Psoas muscle (tissue), 7 donors: ENCODE measurements at regions not wholly inside any gene's neighbourhood (a gene's known extent, or its start where the extent isn't known, plus 50 kb on each side); places are given as distances from the start of the nearest gene placed in this dataset.

Experiments used
- ATAC-seq, 4 donors: fragments of 200-7000 bp; cut with Tn5 transposase; one replicate each; pipeline ENCODE4 v1.9.1; 2020; ENCODE audit warnings: moderate library complexity in 3 of 4, mild to moderate bottlenecking in 2 of 4
- DNase-seq, 2 donors: peaks; one replicate each; pipeline ENCODE4 v3.0.0-alpha.2; 2020
- H3K27ac ChIP-seq: fragments of 200-600 bp; one replicate; pipeline ENCODE4 v1.8.0; 2022
- H3K27me3 ChIP-seq, 3 donors: fragments of 200-600 bp in 1 of 3; one replicate each; pipeline versions ENCODE4 v1.6.1 to v1.8.0; 2013 to 2022; ENCODE audit warnings: low read length in 2 of 3, mild to moderate bottlenecking in 2 of 3, moderate library complexity in 1 of 3; ENCODE audit not compliant: insufficient read depth in 3 of 3
- H3K36me3 ChIP-seq, 2 donors: fragments of 200-600 bp in 1 of 2; one replicate each; pipeline versions ENCODE4 v1.6.1 to v1.8.0; 2013 to 2022; ENCODE audit warnings: low read depth in 1 of 2, mild to moderate bottlenecking in 1 of 2, moderate library complexity in 1 of 2; ENCODE audit not compliant: insufficient read depth in 1 of 2
- H3K4me1 ChIP-seq: fragments of 200-600 bp; one replicate; pipeline ENCODE4 v1.8.0; 2022
- H3K4me3 ChIP-seq: fragments of 200-600 bp; one replicate; pipeline ENCODE4 v1.8.0; 2022; ENCODE audit warnings: mild to moderate bottlenecking
- H3K9me3 ChIP-seq: fragments of 200-600 bp; one replicate; pipeline ENCODE4 v1.8.0; 2022
- CTCF ChIP-seq: fragments of 200-600 bp; IDR thresholded peaks from one replicate; pipeline ENCODE4 v1.8.0; 2022; ENCODE audit warnings: antibody characterized with exemption
- WGBS, 3 donors: extraction: QIAGEN DNeasy Blood & Tissue Kit; methylation state at CpG; one replicate each; pipeline versions ENCODE4 v1.1.6 to v1.1.7; 2013; 5-methylcytosine and 5-hydroxymethylcytosine counted together
- intact Hi-C, 2 donors: fragments of 100-400 bp; cut with DNase I; formaldehyde crosslinking; loops; one replicate each; pipeline versions ENCODE4 v1.11.0 to v1.14.2; 2022
- donor health status: healthy with polysubstance abuse.
- donor health status: DM: no; HTN: no; CAD: no; lungs with moderate emphysema.
- donor health status: Bipolar disorder and iron deficiency.
- donor health status: healthy.
- donor health status: DM: yes; HTN: yes; CAD: no.
- donor health status: DM: no; HTN: no; CAD: no.
- donor health status: DM: yes; HTN: yes; CAD: no.

GRCh38 chr1:4482526-4482925 lies 171.9 kb upstream of the AJAP1 start:
- Histone ChIP-seq H3K4me3 (no peak overlapping the region), H3K27me3 (peaks cover 0 to 2% (median 0%) of the 10 kb centered on the region in 3 donors), H3K9me3 (no peaks in the 10 kb centered on the region), H3K36me3 (no peaks in the 10 kb centered on the region), H3K27ac (no peak overlapping the region), H3K4me1 (no peaks in the 10 kb centered on the region)
- 87 to 90% (median 88%) methylated on average over 21 of the region's 21 CpGs for WGBS, 3 donors
- ATAC-seq (no peak), DNase-seq (no peak)
- TF ChIP-seq CTCF, result no peak
- intact Hi-C loops, result no loop called here

- Histone ChIP-seq H3K36me3 (no peaks in the 10 kb centered on the region), H3K4me3 (no peak overlapping the region), H3K27ac (no peak overlapping the region), H3K9me3 (no peaks in the 10 kb centered on the region), H3K27me3 (peaks cover 0 to 2% (median 0%) of the 10 kb centered on the region in 3 donors), H3K4me1 (no peaks in the 10 kb centered on the region)
- intact Hi-C loops, result no loop called here
- ATAC-seq, result no peak
- WGBS, 3 donors, result 59 to 63% (median 60%) methylated on average over 8 of the region's 8 CpGs
- no peak for DNase-seq
- no peak for TF ChIP-seq CTCF
Measured at GRCh38 chr1:4483021-4483625, 171.3 kb upstream of the AJAP1 start.

DNA sequence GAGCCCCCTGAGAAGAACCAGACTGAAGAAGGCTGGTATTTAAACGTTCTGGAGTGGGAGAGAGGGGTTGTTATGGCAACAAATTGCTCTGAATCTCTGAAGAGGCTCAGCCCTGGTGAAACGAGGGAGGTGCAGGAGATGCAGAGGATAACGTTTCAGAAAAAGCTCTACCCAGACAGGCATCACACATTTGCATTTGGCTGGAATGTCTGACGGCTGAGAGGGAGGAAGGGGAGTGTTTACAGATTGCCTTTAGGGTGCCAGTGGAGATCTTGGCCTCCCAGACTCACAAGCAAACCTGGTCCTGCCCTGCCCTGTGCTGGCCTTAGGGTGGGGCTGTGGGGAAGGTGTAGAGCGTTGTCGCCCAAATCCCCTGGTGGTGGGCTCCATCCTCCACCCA lies 169.0 kb upstream of the AJAP1 start:
- no peaks in the 10 kb centered on the region for H3K9me3 ChIP-seq
- no peak overlapping the region for H3K4me3 ChIP-seq
- no peaks in the 10 kb centered on the region for H3K36me3 ChIP-seq
- no peak overlapping the region for H3K27ac ChIP-seq
- 26 to 29% (median 28%) methylated on average over 6 of the region's 6 CpGs for WGBS, 3 donors
- ATAC-seq (no peak), DNase-seq (no peak)
- no peaks in the 10 kb centered on the region for H3K4me1 ChIP-seq
- intact Hi-C loops, result no loop called here
- H3K27me3 ChIP-seq, result peaks cover 0 to 2% (median 0%) of the 10 kb centered on the region in 3 donors
- TF ChIP-seq CTCF, result no peak

GRCh38 chr1:4485878-4486277 lies 168.5 kb upstream of the AJAP1 start:
- Histone ChIP-seq H3K27ac (no peak overlapping the region), H3K9me3 (no peaks in the 10 kb centered on the region), H3K27me3 (peaks cover 0 to 2% (median 0%) of the 10 kb centered on the region in 3 donors), H3K36me3 (no peaks in the 10 kb centered on the region), H3K4me3 (no peak overlapping the region), H3K4me1 (no peaks in the 10 kb centered on the region)
- no peak for DNase-seq
- intact Hi-C loops, result no loop called here
- no peak for ATAC-seq
- WGBS, 3 donors, result 64 to 79% (median 69%) methylated on average over 5 of the region's 5 CpGs
- TF ChIP-seq CTCF, result no peak
